ENCODE measurements at regions not wholly inside any gene's neighbourhood (a gene's known extent, or its start where the extent isn't known, plus 50 kb on each side); places are given as distances from the start of the nearest gene placed in this dataset.
"Not testable (repeated sequence)": the region's sequence is repeated elsewhere in the genome, so short reads cannot be mapped to it uniquely, and the experiment has no call there.

DNA sequence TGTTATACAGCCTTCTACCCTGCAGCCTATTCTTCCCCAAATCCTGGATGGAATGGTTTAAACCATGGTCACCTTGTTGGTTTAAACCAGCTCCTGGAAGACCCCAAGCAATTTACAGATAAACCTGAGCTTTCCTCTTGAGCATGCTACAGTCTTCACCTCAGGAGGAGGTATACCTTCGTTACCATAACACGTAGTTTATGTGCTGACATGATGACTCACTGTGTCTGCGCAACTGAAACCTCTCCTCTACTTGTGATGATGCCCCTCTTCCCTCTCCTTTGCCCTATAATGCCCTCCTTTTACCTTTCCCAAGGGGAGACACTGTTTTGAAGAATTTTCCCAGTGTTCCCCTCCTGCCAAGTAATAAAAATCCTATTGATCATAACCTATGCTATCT is 457.3 kb upstream of the RGS18 start:
- CTCF ChIA-PET = no interaction called here

GRCh38 chr1:191702124-191702523 is 456.1 kb upstream of the RGS18 start:
- Mint-ChIP-seq H3K27ac (no peak overlapping the region), H3K4me3 (no peak overlapping the region), H3K36me3 (no peaks in the 10 kb centered on the region), H3K4me1 (no peaks in the 10 kb centered on the region), H3K27me3 (no peaks in the 10 kb centered on the region), H3K9me3 (ENCODE audit: low read depth) (peaks cover 3% of the 10 kb centered on the region)
- CTCF ChIA-PET = no interaction called here
- ATAC-seq (no peak), DNase-seq (no peak)

More for the DNA sequence above, 457.3 kb upstream of the RGS18 start:
- Mint-ChIP-seq H3K27me3 (no peaks in the 10 kb centered on the region), H3K36me3 (no peaks in the 10 kb centered on the region), H3K4me1 (no peaks in the 10 kb centered on the region), H3K9me3 (ENCODE audit: low read depth) (peaks cover 3% of the 10 kb centered on the region), H3K4me3 (no peak overlapping the region), H3K27ac (no peak overlapping the region)
- ATAC-seq (no peak), DNase-seq (no peak)

DNA sequence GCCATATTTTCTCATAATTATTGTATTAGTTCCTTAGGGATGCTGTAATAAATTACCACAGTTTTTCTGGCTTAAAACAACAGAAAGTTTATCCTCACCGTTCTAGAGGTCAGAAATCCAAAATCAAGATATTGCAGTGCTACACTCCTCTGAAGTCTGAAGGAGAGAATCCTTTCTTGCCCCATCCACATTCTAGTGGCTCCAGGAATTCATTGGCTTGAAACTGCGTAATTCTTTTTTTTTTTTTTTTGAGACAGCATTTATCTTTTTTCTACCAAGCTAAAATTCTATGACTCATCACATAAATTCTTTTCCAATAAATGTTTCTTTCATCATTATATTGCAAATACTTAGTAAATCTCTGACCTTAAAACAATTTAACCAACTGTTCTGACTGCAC is 451.0 kb upstream of the RGS18 start:
- Mint-ChIP-seq H3K4me1 (no peaks in the 10 kb centered on the region), H3K9me3 (ENCODE audit: low read depth) (no peaks in the 10 kb centered on the region), H3K4me3 (no peak overlapping the region), H3K27ac (no peak overlapping the region), H3K27me3 (no peaks in the 10 kb centered on the region), H3K36me3 (no peaks in the 10 kb centered on the region)
- DNase-seq (no peak), ATAC-seq (no peak)
- CTCF ChIA-PET = no interaction called here

- ATAC-seq (no peak), DNase-seq (no peak)
- Mint-ChIP-seq H3K4me1 (no peaks in the 10 kb centered on the region), H3K9me3 (ENCODE audit: low read depth) (no peaks in the 10 kb centered on the region), H3K27me3 (no peaks in the 10 kb centered on the region), H3K36me3 (no peaks in the 10 kb centered on the region), H3K27ac (no peak overlapping the region), H3K4me3 (no peak overlapping the region)
- CTCF ChIA-PET = no interaction called here
These were observed 449.0 kb upstream of the RGS18 start for GRCh38 chr1:191709215-191709614.

DNA sequence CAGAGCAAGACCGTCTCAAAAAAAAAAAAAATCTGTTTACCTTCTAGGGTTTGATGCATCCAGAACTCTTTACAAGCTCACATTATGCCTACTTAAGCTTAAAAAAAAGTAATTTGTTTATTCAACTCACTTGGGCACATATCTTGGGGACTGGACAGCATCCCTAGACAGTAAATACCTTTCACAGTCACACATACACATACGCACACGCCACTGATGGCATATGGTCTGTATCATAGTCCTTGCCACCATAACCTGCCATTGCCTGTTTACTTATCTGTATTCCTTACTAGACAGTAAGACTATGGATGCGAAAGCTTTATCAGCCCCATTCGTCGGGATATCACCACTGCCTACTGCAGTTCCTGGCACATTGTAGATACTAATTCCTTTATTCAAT is 446.3 kb upstream of the RGS18 start:
- Mint-ChIP-seq H3K4me1 (no peaks in the 10 kb centered on the region), H3K4me3 (no peak overlapping the region), H3K36me3 (no peaks in the 10 kb centered on the region), H3K9me3 (ENCODE audit: low read depth) (no peaks in the 10 kb centered on the region), H3K27me3 (no peaks in the 10 kb centered on the region), H3K27ac (no peak overlapping the region)
- CTCF ChIA-PET = no interaction called here
- no peak for ATAC-seq
- DNase-seq = no peak

- H3K36me3 Mint-ChIP-seq = no peaks in the 10 kb centered on the region
- peaks cover 2% of the 10 kb centered on the region for H3K9me3 Mint-ChIP-seq (ENCODE audit: low read depth)
- CTCF ChIA-PET = no interaction called here
These were observed 443.4 kb upstream of the RGS18 start for GRCh38 chr1:191714845-191715244.

DNA sequence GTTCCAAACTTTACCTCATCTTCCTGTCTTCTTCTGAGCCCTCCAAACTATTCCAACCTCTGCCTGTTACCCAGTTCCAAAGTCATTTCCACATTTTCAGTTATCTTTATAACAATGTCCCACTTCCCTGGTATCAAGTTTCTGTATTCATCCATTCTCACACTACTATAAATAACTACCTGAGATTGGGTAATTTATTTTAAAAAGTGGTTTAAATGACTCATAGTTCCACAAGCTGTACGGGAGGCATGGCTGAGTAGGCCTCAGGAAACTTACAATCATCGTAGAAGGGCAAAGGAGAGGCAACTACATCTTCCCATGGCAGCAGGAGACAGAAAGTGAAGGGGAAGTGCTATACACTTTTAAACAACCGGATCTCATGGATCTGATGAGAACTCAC is 428.5 kb upstream of the RGS18 start:
- ATAC-seq = no peak
- no peak for DNase-seq
- CTCF ChIA-PET = no interaction called here
- H3K36me3 Mint-ChIP-seq = no peaks in the 10 kb centered on the region
- H3K27me3 Mint-ChIP-seq = no peaks in the 10 kb centered on the region
- no peak overlapping the region for H3K4me3 Mint-ChIP-seq
- no peak overlapping the region for H3K27ac Mint-ChIP-seq
- no peaks in the 10 kb centered on the region for H3K4me1 Mint-ChIP-seq
- peaks cover 6% of the 10 kb centered on the region for H3K9me3 Mint-ChIP-seq (ENCODE audit: low read depth)

More at GRCh38 chr1:191714845-191715244, 443.4 kb upstream of the RGS18 start:
- Mint-ChIP-seq H3K4me1 (no peaks in the 10 kb centered on the region), H3K27me3 (no peaks in the 10 kb centered on the region), H3K27ac (no peak overlapping the region), H3K4me3 (no peak overlapping the region)
- no peak for DNase-seq
- ATAC-seq = no peak

- CTCF ChIA-PET; H3K4me1 Mint-ChIP-seq; H3K36me3 Mint-ChIP-seq; ATAC-seq; DNase-seq; H3K4me3 Mint-ChIP-seq; H3K27me3 Mint-ChIP-seq; H3K27ac Mint-ChIP-seq; H3K9me3 Mint-ChIP-seq (ENCODE audit: low read depth): not testable (repeated sequence)
These were observed 426.5 kb upstream of the RGS18 start for GRCh38 chr1:191731608-191732302.

DNA sequence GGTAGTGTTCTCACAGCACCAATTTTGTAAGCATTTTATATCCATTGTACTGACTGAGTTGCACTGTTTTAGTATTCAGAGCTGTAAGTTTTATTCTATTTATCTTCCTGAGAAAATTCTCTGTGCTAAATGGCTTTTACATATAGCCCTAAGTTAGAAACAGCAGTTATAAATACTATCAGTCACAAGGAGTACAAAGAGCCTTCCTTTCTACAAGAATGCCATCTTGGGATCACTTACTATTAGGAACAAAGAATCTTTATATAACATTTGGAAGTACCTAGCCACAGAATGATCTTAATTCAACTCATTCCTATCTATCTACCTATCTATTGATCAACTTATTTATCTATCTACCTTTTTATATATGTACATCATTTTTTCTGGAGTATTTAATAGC is 423.9 kb upstream of the RGS18 start:
- Mint-ChIP-seq H3K27ac (no peak overlapping the region), H3K4me3 (no peak overlapping the region), H3K9me3 (ENCODE audit: low read depth) (peaks cover 8% of the 10 kb centered on the region), H3K36me3 (no peaks in the 10 kb centered on the region), H3K4me1 (no peaks in the 10 kb centered on the region), H3K27me3 (no peaks in the 10 kb centered on the region)
- ATAC-seq (no peak), DNase-seq (no peak)
- CTCF ChIA-PET = no interaction called here

DNA sequence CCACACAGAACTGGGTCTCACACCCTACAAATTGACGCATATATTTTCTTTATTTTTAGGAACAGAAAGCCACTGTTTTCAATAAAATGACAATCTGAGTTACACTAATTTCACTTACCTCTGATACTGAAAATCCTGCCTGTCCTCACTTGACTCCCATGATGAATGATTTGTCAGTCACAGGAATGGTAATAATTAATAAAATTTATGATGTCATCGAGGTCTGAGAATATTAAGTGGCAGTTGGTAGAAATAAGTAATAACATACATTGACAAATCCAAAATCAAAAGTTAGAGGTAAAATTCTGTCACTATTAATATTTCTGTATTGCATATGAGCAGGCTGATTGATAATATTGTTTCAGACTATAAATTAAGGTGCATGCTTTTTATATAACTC is 418.7 kb upstream of the RGS18 start:
- no peak overlapping the region for H3K27ac Mint-ChIP-seq
- no peaks in the 10 kb centered on the region for H3K27me3 Mint-ChIP-seq
- H3K9me3 Mint-ChIP-seq (ENCODE audit: low read depth) = peaks cover 2% of the 10 kb centered on the region
- no peak overlapping the region for H3K4me3 Mint-ChIP-seq
- DNase-seq (no peak), ATAC-seq (no peak)
- H3K36me3 Mint-ChIP-seq = no peaks in the 10 kb centered on the region
- CTCF ChIA-PET = no interaction called here
- H3K4me1 Mint-ChIP-seq = no peaks in the 10 kb centered on the region

DNA sequence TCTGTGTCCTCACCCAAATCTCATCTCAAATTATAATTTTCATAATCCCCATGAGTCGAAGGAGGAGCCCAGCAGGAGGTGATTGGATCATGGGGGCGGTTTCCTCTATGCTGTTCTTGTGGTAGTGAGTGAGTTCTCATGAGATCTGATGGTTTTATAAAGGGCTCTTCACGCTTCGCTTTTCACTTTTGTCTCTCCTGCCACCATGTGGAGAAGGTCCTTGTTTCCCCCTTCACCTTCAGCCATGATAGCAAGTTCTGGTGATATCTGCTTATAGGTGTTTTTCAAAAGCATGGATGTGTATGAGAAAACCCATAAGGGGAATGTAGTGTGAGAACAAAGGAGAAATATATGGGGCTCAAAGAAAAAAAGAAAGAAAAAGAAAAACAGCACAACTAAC is 405.9 kb upstream of the RGS18 start:
- no peaks in the 10 kb centered on the region for H3K4me1 Mint-ChIP-seq
- DNase-seq = no peak
- peaks cover 14% of the 10 kb centered on the region for H3K9me3 Mint-ChIP-seq (ENCODE audit: low read depth)
- CTCF ChIA-PET = no interaction called here
- H3K27ac Mint-ChIP-seq = no peak overlapping the region
- H3K27me3 Mint-ChIP-seq = no peaks in the 10 kb centered on the region
- ATAC-seq = no peak
- no peaks in the 10 kb centered on the region for H3K36me3 Mint-ChIP-seq
- no peak overlapping the region for H3K4me3 Mint-ChIP-seq

- Mint-ChIP-seq H3K4me1 (no peaks in the 10 kb centered on the region), H3K36me3 (no peaks in the 10 kb centered on the region), H3K4me3 (no peak overlapping the region), H3K9me3 (ENCODE audit: low read depth) (peaks cover 2% of the 10 kb centered on the region), H3K27me3 (no peaks in the 10 kb centered on the region), H3K27ac (no peak overlapping the region)
- no peak for DNase-seq
- CTCF ChIA-PET = no interaction called here
- no peak for ATAC-seq
These were observed 398.2 kb upstream of the RGS18 start for GRCh38 chr1:191760016-191760415.

- Mint-ChIP-seq H3K4me1 (no peaks in the 10 kb centered on the region), H3K4me3 (no peak overlapping the region), H3K9me3 (ENCODE audit: low read depth) (peaks cover 5% of the 10 kb centered on the region), H3K27ac (no peak overlapping the region), H3K27me3 (no peaks in the 10 kb centered on the region), H3K36me3 (no peaks in the 10 kb centered on the region)
- ATAC-seq = no peak
- CTCF ChIA-PET = no interaction called here
- no peak for DNase-seq
These were observed 369.7 kb upstream of the RGS18 start for GRCh38 chr1:191788551-191788950.

GRCh38 chr1:191798178-191798577 is 360.1 kb upstream of the RGS18 start:
- CTCF ChIA-PET = no interaction called here
- Mint-ChIP-seq H3K4me1 (no peaks in the 10 kb centered on the region), H3K4me3 (no peak overlapping the region), H3K27me3 (no peaks in the 10 kb centered on the region), H3K36me3 (no peaks in the 10 kb centered on the region), H3K9me3 (ENCODE audit: low read depth) (no peaks in the 10 kb centered on the region), H3K27ac (no peak overlapping the region)
- ATAC-seq (no peak), DNase-seq (no peak)

DNA sequence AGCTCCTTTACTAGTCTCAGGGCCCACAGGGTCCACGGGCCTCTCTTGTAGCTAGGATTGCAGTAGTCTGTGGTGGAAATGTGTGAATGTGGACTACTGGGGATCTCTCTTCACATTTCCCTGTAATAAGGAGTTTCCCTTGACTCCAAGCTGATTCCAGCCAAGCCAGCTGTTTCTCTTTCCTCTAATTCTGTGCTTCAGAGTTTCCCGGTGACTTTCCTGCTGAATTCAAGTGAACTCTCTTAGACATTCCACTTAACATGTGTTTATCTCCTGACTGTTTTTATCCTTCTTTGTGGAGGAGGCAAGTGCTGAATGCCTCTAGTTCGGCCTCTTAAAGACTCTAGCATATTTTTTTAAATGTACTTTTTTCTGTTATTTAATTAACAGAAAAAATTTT is 354.0 kb upstream of the RGS18 start:
- ATAC-seq (no peak), DNase-seq (no peak)
- Mint-ChIP-seq H3K9me3 (ENCODE audit: low read depth) (peaks cover 6% of the 10 kb centered on the region), H3K27me3 (no peaks in the 10 kb centered on the region), H3K4me1 (no peaks in the 10 kb centered on the region), H3K36me3 (no peaks in the 10 kb centered on the region), H3K27ac (no peak overlapping the region), H3K4me3 (no peak overlapping the region)
- CTCF ChIA-PET = no interaction called here

Measured in activated CD8-positive, alpha-beta memory T cell treated with anti-CD3 and anti-CD28 coated beads, Interleukin-2, amount 10 ng/mL, durations not matched to agents 7 days and 5 days (primary cell).